ENCODE measurements at regions not wholly inside any gene's neighbourhood (a gene's known extent, or its start where the extent isn't known, plus 50 kb on each side); places are given as distances from the start of the nearest gene placed in this dataset.

- no peaks in the 10 kb centered on the region for H3K9me3 ChIP-seq (ENCODE audit: control insufficient read depth, insufficient read depth, low read depth, low read length)
- ChIA-PET POLR2A (no interaction called here), CTCF (no interaction called here)
- no peaks in the 10 kb centered on the region for H3K36me3 ChIP-seq (ENCODE audit: control insufficient read depth, insufficient read depth, low read length)
- no peak overlapping the region for H3K27ac ChIP-seq (ENCODE audit: low read length)
- TF ChIP-seq SIN3A (IDR thresholded peaks at IDR 0.05; ENCODE audit: borderline replicate concordance, insufficient read depth, low read depth, low read length): no peak
- TF ChIP-seq, protein P1, sequence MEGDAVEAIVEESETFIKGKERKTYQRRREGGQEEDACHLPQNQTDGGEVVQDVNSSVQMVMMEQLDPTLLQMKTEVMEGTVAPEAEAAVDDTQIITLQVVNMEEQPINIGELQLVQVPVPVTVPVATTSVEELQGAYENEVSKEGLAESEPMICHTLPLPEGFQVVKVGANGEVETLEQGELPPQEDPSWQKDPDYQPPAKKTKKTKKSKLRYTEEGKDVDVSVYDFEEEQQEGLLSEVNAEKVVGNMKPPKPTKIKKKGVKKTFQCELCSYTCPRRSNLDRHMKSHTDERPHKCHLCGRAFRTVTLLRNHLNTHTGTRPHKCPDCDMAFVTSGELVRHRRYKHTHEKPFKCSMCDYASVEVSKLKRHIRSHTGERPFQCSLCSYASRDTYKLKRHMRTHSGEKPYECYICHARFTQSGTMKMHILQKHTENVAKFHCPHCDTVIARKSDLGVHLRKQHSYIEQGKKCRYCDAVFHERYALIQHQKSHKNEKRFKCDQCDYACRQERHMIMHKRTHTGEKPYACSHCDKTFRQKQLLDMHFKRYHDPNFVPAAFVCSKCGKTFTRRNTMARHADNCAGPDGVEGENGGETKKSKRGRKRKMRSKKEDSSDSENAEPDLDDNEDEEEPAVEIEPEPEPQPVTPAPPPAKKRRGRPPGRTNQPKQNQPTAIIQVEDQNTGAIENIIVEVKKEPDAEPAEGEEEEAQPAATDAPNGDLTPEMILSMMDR (IDR thresholded peaks at IDR 0.05): no peak
- TF ChIP-seq POLR2AphosphoS5 (IDR thresholded peaks at IDR 0.05; ENCODE audit: low read depth, low read length): no peak
- TF ChIP-seq REST (IDR thresholded peaks at IDR 0.05; ENCODE audit: insufficient read depth in 1 of 2, low read depth in 2 of 2, low read length in 1 of 2): no peak
- TF ChIP-seq TCF7L2 (IDR thresholded peaks at IDR 0.05; ENCODE audit: low read depth, low read length): no peak
- intact Hi-C loops (cut with micrococcal nuclease; ENCODE audit: unreplicated experiment) (no loop called here), in situ Hi-C loops (cut with HindIII; ENCODE audit: low pct_unique_long_range_greater_than_20kb, low sequenced_read_pairs) (no loop called here)
- BruUV-seq (replicated peaks): no TSS peak
- ATAC-seq: no peak
- no peaks in the 10 kb centered on the region for H3K4me1 ChIP-seq (ENCODE audit: control insufficient read depth, insufficient read depth, low read length)
- no peak overlapping the region for H3K4me3 ChIP-seq (ENCODE audit: low read depth in 2 of 2, low read length in 2 of 2)
- H3K27me3 ChIP-seq (ENCODE audit: control insufficient read depth, insufficient read depth, low read length): no peaks in the 10 kb centered on the region
- no peak for DNase-seq (ENCODE audit: low read depth, low spot score)
Measured at GRCh38 chr21:19785941-19786340, 1212.3 kb upstream of the NCAM2 start.

DNA sequence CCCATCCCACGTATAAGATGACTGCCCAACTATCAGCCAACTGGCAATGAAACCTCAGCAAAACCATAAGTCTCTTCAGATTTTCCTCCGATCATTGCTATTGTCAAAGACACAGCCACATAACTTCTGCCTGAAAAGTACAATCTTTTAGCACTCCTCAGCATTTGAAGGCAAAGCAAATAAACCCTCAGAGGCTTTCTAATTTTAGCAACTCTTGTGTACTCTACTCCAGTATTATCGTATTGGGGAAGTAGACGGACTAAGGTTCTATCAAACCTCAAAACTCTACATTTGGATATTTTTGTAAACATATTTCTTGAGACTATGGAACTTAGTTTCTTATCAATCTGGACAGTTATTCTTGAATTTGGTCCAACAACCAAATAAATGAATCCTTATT lies 1206.2 kb upstream of the NCAM2 start:
- intact Hi-C loops (cut with micrococcal nuclease; ENCODE audit: unreplicated experiment) (no loop called here), in situ Hi-C loops (cut with HindIII; ENCODE audit: low pct_unique_long_range_greater_than_20kb, low sequenced_read_pairs) (no loop called here)
- Histone ChIP-seq H3K4me1 (ENCODE audit: control insufficient read depth, insufficient read depth, low read length) (no peaks in the 10 kb centered on the region), H3K9me3 (ENCODE audit: control insufficient read depth, insufficient read depth, low read depth, low read length) (no peaks in the 10 kb centered on the region), H3K27ac (ENCODE audit: low read length) (no peak overlapping the region), H3K27me3 (ENCODE audit: control insufficient read depth, insufficient read depth, low read length) (no peaks in the 10 kb centered on the region), H3K36me3 (ENCODE audit: control insufficient read depth, insufficient read depth, low read length) (no peaks in the 10 kb centered on the region), H3K4me3 (ENCODE audit: low read depth in 2 of 2, low read length in 2 of 2) (no peak overlapping the region)
- DNase-seq (ENCODE audit: low read depth, low spot score) (no peak), ATAC-seq (no peak)
- CTCF ChIA-PET: no interaction called here
- BruUV-seq (replicated peaks): no TSS peak
- TF ChIP-seq SIN3A (IDR thresholded peaks at IDR 0.05; ENCODE audit: borderline replicate concordance, insufficient read depth, low read depth, low read length) (no peak), REST (IDR thresholded peaks at IDR 0.05; ENCODE audit: insufficient read depth in 1 of 2, low read depth in 2 of 2, low read length in 1 of 2) (no peak), TCF7L2 (IDR thresholded peaks at IDR 0.05; ENCODE audit: low read depth, low read length) (no peak), POLR2AphosphoS5 (IDR thresholded peaks at IDR 0.05; ENCODE audit: low read depth, low read length) (no peak)
- TF ChIP-seq, protein P1 (IDR thresholded peaks at IDR 0.05): no peak
- POLR2A ChIA-PET: no interaction called here
